ENCODE measurements at regions not wholly inside any gene's neighbourhood (a gene's known extent, or its start where the extent isn't known, plus 50 kb on each side); places are given as distances from the start of the nearest gene placed in this dataset.
"Not testable (repeated sequence)": the region's sequence is repeated elsewhere in the genome, so short reads cannot be mapped to it uniquely, and the experiment has no call there.

- not testable (repeated sequence) for DNase-seq
These were observed 199.4 kb downstream of the BCR start for GRCh38 chr22:23379540-23380229.

- no peak for DNase-seq
These were observed 197.5 kb downstream of the BCR start for GRCh38 chr22:23377767-23378166.

GRCh38 chr22:23376256-23376655, 195.9 kb downstream of the BCR start:
- DNase-seq, result no peak

- DNase-seq, result no peak
These were observed 194.9 kb downstream of the BCR start for GRCh38 chr22:23375031-23375827.

- no peak for DNase-seq
These were observed 193.3 kb downstream of the BCR start for GRCh38 chr22:23373601-23374000.

GRCh38 chr22:23370251-23370650, 189.9 kb downstream of the BCR start:
- no peak for DNase-seq

GRCh38 chr22:23369054-23369685, 188.9 kb downstream of the BCR start:
- no peak for DNase-seq
